Lung (tissue), 11 donors: ENCODE measurements at regions not wholly inside any gene's neighbourhood (a gene's known extent, or its start where the extent isn't known, plus 50 kb on each side); places are given as distances from the start of the nearest gene placed in this dataset.

Experiments used
- ATAC-seq: fragments of 200-7000 bp; cut with Tn5 transposase; one replicate; pipeline ENCODE4 v1.9.1; 2020; ENCODE audit warnings: moderate number of reproducible peaks; ENCODE audit not compliant: insufficient read depth, low FRiP score
- DNase-seq, 3 donors: peaks; one replicate each; pipeline ENCODE4 v3.0.0-alpha.2; 2013 to 2017
- H3K27ac ChIP-seq, 2 donors: one replicate each; pipeline ENCODE4 v1.5.1; 2013; ENCODE audit warnings: mild to moderate bottlenecking in 2 of 2, moderate library complexity in 2 of 2, control low read depth in 1 of 2, inconsistent platforms in 1 of 2, low read depth in 1 of 2, low read length in 1 of 2
- H3K27me3 ChIP-seq, 3 donors: one replicate each; pipeline ENCODE4 v1.5.1; 2013; ENCODE audit warnings: low read length in 2 of 3; ENCODE audit not compliant: control insufficient read depth in 3 of 3, insufficient read depth in 3 of 3
- H3K36me3 ChIP-seq, 4 donors: one replicate each; pipeline ENCODE4 v1.5.1; 2013; ENCODE audit warnings: low read length in 4 of 4, mild to moderate bottlenecking in 1 of 4, moderate library complexity in 1 of 4; ENCODE audit not compliant: control insufficient read depth in 4 of 4, insufficient read depth in 4 of 4
- H3K4me1 ChIP-seq, 5 donors: one replicate each; pipeline ENCODE4 v1.5.1; 2013; ENCODE audit warnings: low read length in 5 of 5, mild to moderate bottlenecking in 2 of 5, moderate library complexity in 1 of 5; ENCODE audit not compliant: control insufficient read depth in 5 of 5, insufficient read depth in 5 of 5
- H3K4me3 ChIP-seq: one replicate; pipeline ENCODE4 v1.5.1; 2013; ENCODE audit warnings: mild to moderate bottlenecking, control low read depth, moderate library complexity
- H3K9ac ChIP-seq, 2 donors: one replicate each; pipeline ENCODE4 v1.5.1; 2013; ENCODE audit warnings: low read length in 2 of 2, control low read depth in 1 of 2; ENCODE audit not compliant: insufficient read depth in 1 of 2
- H3K9me3 ChIP-seq, 4 donors: one replicate each; pipeline ENCODE4 v1.5.1; 2013; ENCODE audit warnings: low read length in 3 of 4, mild to moderate bottlenecking in 1 of 4, moderate library complexity in 1 of 4; ENCODE audit not compliant: control insufficient read depth in 4 of 4, insufficient read depth in 3 of 4
- WGBS, 2 donors: extraction: QIAGEN DNeasy Blood & Tissue Kit; methylation state at CpG; one replicate each; pipeline ENCODE4 v1.1.7; 2013; 5-methylcytosine and 5-hydroxymethylcytosine counted together
- TF ChIP-seq, protein P1 (sequence below): IDR thresholded peaks from 2 replicates; pipeline ENCODE4 v1.5.1; 2012; ENCODE audit warnings: mild to moderate bottlenecking; ENCODE audit errors: control extremely low read depth, extremely low read depth
- donor health status: control.
- donor health status: control.
- donor health status: Bipolar disorder and iron deficiency.
- donor health status: healthy.
- donor health status: DM: yes; HTN: yes; CAD: no.

- H3K9me3 ChIP-seq: no peaks in the 10 kb centered on the region
- H3K4me1 ChIP-seq: no peaks in the 10 kb centered on the region
- H3K27me3 ChIP-seq: no peaks in the 10 kb centered on the region
- H3K27ac ChIP-seq: no peak overlapping the region
- 89% methylated on average over 3 of the region's 3 CpGs for WGBS, 2 donors
- no peaks in the 10 kb centered on the region for H3K36me3 ChIP-seq
- ATAC-seq: no peak
- no peak overlapping the region for H3K4me3 ChIP-seq
- no peak overlapping the region for H3K9ac ChIP-seq
- TF ChIP-seq, protein P1, sequence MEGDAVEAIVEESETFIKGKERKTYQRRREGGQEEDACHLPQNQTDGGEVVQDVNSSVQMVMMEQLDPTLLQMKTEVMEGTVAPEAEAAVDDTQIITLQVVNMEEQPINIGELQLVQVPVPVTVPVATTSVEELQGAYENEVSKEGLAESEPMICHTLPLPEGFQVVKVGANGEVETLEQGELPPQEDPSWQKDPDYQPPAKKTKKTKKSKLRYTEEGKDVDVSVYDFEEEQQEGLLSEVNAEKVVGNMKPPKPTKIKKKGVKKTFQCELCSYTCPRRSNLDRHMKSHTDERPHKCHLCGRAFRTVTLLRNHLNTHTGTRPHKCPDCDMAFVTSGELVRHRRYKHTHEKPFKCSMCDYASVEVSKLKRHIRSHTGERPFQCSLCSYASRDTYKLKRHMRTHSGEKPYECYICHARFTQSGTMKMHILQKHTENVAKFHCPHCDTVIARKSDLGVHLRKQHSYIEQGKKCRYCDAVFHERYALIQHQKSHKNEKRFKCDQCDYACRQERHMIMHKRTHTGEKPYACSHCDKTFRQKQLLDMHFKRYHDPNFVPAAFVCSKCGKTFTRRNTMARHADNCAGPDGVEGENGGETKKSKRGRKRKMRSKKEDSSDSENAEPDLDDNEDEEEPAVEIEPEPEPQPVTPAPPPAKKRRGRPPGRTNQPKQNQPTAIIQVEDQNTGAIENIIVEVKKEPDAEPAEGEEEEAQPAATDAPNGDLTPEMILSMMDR: no peak
- DNase-seq: no peak
These were observed 809.7 kb downstream of the IPMK start for GRCh38 chr10:57457972-57458512.

GRCh38 chr10:57430376-57430775, 837.3 kb downstream of the IPMK start:
- no peak for DNase-seq
- Histone ChIP-seq H3K27ac (no peak overlapping the region), H3K36me3 (no peaks in the 10 kb centered on the region), H3K27me3 (no peaks in the 10 kb centered on the region), H3K9me3 (no peaks in the 10 kb centered on the region), H3K9ac (no peak overlapping the region), H3K4me3 (no peak overlapping the region), H3K4me1 (no peaks in the 10 kb centered on the region)
- TF ChIP-seq, protein P1: no peak
- no peak for ATAC-seq
- 60 to 61% methylated on average over 2 of the region's 2 CpGs for WGBS, 2 donors

DNA sequence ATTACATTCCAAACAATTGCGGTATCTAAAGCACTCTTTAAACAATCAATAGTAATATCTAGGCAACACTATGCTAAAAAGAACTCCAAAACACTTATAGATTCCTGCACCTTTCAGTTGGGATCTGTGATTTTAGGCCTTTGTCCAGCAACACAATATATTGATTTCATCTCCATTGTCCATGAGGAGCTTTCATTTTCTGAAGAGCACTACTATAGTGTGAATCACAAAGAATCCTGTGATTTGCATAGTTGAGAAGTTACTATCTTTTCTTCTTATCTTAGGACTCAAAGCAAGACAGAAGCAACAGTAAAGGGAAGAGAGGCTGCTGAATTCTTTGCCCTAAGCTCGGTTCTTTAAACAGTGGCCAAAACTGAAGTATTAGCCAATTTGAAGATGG, 846.8 kb downstream of the IPMK start:
- Histone ChIP-seq H3K9ac (no peak overlapping the region), H3K27ac (no peak overlapping the region), H3K4me1 (no peaks in the 10 kb centered on the region), H3K36me3 (no peaks in the 10 kb centered on the region), H3K4me3 (no peak overlapping the region), H3K9me3 (no peaks in the 10 kb centered on the region), H3K27me3 (no peaks in the 10 kb centered on the region)
- TF ChIP-seq, protein P1: no peak
- ATAC-seq (no peak), DNase-seq (no peak)
- 82 to 84% methylated on average over 2 of the region's 2 CpGs for WGBS, 2 donors

DNA sequence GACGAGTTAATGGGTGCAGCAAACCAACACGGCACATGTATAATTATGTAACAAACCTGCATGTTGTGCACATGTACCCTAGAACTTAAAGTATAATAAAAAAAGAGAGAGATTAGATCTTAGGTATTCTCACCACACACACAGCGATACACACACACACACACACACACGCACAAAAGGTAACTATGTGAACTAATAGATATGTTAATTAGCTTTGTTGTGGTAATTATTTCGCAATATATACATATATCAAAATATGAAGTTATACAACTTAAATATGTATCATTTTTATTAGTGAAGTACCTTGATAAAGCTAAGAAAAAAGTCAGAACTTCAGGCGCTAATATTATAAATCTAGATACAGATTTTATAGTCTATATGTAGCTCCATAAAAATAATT, 849.2 kb downstream of the IPMK start:
- no peak overlapping the region for H3K9ac ChIP-seq
- TF ChIP-seq, protein P1: no peak
- ATAC-seq (no peak), DNase-seq (no peak)
- H3K9me3 ChIP-seq: peaks cover 0 to 3% (median 0%) of the 10 kb centered on the region in 4 donors
- no peaks in the 10 kb centered on the region for H3K36me3 ChIP-seq
- WGBS, 2 donors: 85 to 95% methylated on average over 6 of the region's 6 CpGs
- H3K27ac ChIP-seq: no peak overlapping the region
- no peak overlapping the region for H3K4me3 ChIP-seq
- no peaks in the 10 kb centered on the region for H3K27me3 ChIP-seq
- no peaks in the 10 kb centered on the region for H3K4me1 ChIP-seq
